HS-5 (cell line): ENCODE measurements at regions not wholly inside any gene's neighbourhood (a gene's known extent, or its start where the extent isn't known, plus 50 kb on each side); places are given as distances from the start of the nearest gene placed in this dataset.

Experiments used
- DNase-seq: peaks from one replicate; pipeline ENCODE4 v3.0.0-alpha.2; 2012; ENCODE audit warnings: low read depth

GRCh38 chr2:100660851-100661584 is 98.2 kb downstream of the PDCL3 start:
- DNase-seq = no peak

- no peak for DNase-seq
Measured at GRCh38 chr2:100662866-100663265, 100.1 kb downstream of the PDCL3 start.

GRCh38 chr2:100664021-100664755 is 101.4 kb downstream of the PDCL3 start:
- no peak for DNase-seq

GRCh38 chr2:100664756-100665101 is 101.9 kb downstream of the PDCL3 start:
- no peak for DNase-seq

- DNase-seq = no peak
Measured at GRCh38 chr2:100666996-100667395, 104.2 kb downstream of the PDCL3 start.

GRCh38 chr2:100667801-100668200 is 105.0 kb downstream of the PDCL3 start:
- no peak for DNase-seq

GRCh38 chr2:100670232-100670631 is 107.4 kb downstream of the PDCL3 start:
- no peak for DNase-seq

- no peak for DNase-seq
Measured at GRCh38 chr2:100673115-100673514, 110.3 kb downstream of the PDCL3 start.

GRCh38 chr2:100673691-100674485 is 111.1 kb downstream of the PDCL3 start:
- no peak for DNase-seq

GRCh38 chr2:100674666-100675065 is 111.9 kb downstream of the PDCL3 start:
- no peak for DNase-seq

- no peak for DNase-seq
Measured at GRCh38 chr2:100675373-100675772, 112.6 kb downstream of the PDCL3 start.

GRCh38 chr2:100675855-100676254 is 113.1 kb downstream of the PDCL3 start:
- no peak for DNase-seq

- no peak for DNase-seq
Measured at GRCh38 chr2:100676346-100676745, 113.6 kb downstream of the PDCL3 start.

GRCh38 chr2:100677611-100678185 is 114.9 kb downstream of the PDCL3 start:
- no peak for DNase-seq

GRCh38 chr2:100679211-100679610 is 116.4 kb downstream of the PDCL3 start:
- DNase-seq = no peak

- no peak for DNase-seq
Measured at GRCh38 chr2:100682536-100682935, 119.7 kb downstream of the PDCL3 start.

GRCh38 chr2:100683231-100683630 is 120.4 kb downstream of the PDCL3 start:
- DNase-seq = no peak

- no peak for DNase-seq
Measured at GRCh38 chr2:100691846-100692245, 128.1 kb upstream of the NPAS2 start.

- DNase-seq = no peak
Measured at GRCh38 chr2:100692381-100692780, 127.6 kb upstream of the NPAS2 start.

GRCh38 chr2:100692906-100693305 is 127.0 kb upstream of the NPAS2 start:
- no peak for DNase-seq

- no peak for DNase-seq
Measured at GRCh38 chr2:100699131-100699530, 120.8 kb upstream of the NPAS2 start.

- DNase-seq = no peak
Measured at GRCh38 chr2:100702438-100703109, 117.4 kb upstream of the NPAS2 start.
